HT1080 (cell line): ENCODE measurements at regions not wholly inside any gene's neighbourhood (a gene's known extent, or its start where the extent isn't known, plus 50 kb on each side); places are given as distances from the start of the nearest gene placed in this dataset.
A peak's percentile ranks its signal among the peaks of the same experiment; 100 is the strongest.
"Not testable (repeated sequence)": the region's sequence is repeated elsewhere in the genome, so short reads cannot be mapped to it uniquely, and the experiment has no call there.

Source experiments
- DNase-seq: peaks from one replicate; pipeline ENCODE4 v3.0.0-alpha.2; 2015; ENCODE audit warnings: low read depth

DNA sequence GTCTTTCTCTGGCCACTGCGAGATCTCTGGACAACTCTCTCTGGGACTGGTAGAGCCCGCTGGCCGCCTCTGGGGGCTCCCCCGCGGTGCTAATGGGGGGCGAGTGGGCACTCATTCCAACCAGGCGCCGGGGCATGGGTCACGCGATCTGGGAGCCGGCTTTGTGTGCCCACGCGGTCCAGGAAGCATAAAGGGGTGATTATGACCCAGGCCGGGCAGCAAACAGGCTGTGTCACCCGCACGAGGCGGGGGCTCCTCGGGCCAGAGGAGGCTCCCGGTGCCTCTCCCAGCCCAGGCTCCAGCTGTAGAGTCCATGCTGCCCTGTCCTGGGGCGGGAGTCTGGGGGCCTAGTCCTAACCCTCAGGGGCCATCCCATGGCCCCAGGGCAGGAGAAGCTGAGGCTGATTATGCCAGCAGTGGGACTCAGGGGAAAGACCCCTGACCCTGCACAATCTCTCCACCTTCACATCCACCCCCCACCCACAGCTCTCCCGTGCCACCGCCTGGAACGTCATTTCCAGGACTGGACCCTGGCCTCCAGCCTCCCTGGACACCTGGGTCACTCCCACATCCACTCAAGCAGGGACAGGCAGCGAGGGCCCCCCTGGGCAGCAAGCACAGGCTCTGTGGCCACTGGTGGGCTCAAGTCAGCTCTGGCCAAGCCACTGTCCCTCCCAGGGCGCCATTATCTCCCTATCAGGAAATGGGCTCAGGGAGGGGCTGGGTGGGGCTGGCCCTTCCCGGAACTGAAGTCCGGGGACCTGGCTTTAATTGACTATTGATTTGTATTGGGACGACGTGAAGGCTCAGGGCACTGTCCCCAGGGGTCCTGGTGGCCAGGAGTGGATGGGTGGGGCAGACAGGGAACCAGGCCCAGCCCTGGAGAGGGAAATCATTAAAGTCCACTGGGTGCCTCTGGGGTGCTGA lies 50.0 kb downstream of the PTPRS start:
- DNase-seq, result no peak

DNA sequence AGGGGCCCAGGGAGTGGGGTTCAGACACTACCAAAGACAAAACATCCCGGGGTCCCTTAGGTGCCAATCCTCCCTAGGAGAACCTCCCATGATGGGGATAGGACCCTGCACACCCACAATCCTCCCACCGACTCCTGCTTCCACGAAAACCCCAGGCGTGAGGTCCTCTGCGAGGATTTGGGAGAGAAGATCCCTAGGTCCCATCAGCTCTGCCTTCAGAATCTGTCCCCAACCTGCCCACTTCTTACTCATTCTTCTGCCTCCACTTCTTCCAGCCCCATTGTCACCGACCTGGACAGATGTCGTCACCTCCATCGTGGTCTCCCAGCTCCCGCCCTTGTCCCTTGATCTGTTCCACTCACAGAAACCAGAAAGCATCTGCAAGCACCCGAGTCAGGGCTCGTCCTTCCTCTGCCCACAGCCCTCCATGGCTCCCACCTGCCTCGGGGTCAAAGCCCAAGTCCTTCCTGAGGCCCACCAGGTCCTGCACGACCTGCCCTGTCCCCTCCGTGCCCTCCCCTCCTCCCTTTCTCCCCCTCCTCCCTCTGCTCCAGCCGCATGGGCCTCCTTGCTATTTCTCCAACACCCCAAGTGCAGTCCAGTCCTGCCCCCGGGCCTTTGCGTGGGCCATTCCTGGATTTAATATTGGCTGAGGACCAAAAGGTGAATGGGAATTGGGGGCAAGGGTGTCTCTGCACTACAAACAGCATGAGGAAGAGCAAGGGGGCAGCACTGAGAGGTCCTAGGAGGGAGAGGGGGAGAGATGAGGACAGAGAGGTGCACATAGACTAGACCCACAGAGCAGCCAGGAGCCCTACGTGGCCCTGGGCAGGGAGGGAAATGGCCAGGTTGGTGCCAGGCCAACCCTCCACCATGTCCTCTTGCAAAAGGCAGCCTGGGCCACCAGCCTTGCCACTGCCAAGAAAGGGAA lies 51.3 kb downstream of the PTPRS start:
- DNase-seq, result no peak

DNA sequence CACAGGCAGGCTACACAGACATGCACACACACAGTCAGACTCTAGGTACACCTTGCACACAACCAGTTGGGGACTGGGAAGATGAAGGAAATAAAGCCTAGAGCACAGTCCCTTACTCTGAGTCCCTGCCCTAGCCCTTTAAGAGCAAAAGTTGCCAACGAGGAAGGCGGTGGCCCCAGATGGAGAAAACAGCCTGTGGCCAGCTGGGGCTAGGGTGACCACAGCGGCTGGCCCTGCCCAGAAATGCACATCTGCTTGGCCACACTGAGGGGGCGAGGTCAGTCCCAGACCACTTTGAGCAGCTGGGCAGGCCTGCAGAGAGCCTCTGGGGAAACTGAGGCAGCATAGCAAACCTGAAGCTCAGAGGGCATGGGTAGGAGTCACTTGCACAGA lies 52.3 kb downstream of the PTPRS start:
- DNase-seq, result no peak

DNA sequence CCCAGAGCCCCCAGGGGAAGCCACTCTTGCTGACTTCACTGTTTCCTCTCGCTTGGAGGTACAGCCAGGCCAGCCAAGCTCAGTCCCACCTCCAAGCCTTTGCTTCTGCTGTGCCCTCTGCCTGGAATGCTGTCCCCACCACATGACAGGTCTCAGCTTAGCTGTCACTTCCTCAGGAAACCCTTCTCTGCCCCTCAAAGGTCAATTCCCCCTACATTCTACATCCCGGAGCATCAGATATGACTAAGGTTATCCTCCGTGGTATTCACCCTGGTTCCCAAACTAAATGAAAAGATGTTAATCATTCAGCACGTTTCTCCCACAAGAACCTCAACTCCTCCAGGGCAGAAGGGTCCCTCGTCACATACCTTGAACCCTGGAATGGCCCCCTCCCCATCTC lies 53.5 kb downstream of the PTPRS start:
- no peak for DNase-seq

DNA sequence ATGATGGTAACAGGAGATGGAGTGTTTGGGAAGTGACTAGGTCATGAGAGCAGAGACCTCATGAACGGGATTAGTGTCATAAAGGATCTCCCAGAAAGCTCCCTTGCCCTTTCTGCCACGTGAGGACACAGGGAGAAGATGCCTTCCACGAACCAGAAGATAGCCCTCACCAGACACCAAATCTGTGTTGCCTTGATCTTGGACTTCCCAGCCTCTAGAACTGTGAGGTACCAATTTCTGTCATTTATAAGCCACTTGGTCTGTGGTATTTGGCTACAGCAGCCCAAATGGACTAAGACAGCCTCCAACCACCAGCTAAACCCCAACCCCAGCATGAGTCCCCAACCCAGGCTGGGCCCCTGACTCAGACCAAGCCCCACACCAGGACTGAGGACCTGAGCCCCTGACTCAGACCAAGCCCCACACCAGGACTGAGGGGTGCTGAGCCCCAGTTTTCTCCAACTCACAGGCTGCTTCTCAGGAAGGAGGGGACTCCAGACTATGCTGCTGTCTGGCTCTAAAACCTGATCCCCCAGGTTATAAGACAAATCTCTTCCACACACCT lies 54.1 kb downstream of the PTPRS start:
- DNase-seq, result no peak

DNA sequence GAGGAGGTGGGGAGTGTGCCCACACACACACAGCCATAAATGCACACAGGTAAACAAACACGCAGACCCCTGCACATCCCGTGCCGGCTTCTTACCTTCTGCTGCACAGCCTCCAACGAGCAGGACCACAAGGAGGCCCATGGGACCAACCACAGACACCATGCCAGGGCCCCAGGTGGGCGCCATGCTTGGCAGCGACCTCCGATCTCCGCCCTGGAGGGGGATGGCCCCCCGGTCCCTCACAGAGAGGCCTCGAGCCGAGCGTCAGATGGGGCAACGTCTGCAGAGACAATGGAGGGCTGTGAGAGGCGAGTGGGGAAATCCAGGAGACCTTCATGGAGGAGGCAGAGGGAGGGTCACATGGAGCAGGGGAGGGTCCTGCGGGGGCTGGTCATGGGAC lies 54.7 kb downstream of the PTPRS start:
- no peak for DNase-seq

DNA sequence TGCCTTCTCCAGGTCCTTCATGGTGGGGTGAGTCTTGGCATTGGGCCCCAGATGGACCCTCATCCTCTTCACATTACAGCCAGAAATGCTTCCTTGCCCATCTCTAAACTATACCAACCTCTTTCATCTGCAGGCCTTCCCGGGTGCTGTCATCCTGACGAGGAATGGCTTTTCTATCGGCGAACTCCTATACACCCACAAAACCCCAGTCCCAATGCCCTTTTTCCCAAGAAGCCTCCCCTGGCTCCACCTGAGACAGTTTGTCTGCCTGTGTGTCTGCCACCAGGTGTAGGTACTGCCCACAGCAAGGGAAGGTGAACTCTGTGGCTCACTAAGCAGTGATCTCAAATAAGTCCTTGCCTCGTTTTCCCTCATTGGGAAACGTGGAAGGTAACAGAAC lies 55.3 kb downstream of the PTPRS start:
- no peak for DNase-seq

DNA sequence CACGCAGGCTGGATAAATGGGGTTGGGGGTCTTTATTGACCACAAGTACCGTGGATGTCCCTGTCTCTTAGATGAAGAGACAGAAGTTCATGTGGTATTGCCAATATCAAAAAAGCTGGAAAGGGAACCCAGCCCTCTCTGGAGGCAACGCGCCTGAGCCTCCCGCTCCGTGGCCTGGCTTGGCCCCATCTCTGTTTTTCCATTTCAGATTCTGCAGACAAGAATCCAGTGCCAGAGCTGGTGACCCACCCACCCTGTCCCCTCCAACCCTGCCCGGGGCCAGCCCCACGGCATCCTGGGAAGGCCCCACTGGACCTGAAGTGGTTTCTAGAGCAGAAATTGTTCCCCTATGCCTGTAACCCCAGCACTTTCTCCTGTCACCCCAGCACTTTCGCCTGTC lies 57.7 kb downstream of the PTPRS start:
- DNase-seq, result no peak

DNA sequence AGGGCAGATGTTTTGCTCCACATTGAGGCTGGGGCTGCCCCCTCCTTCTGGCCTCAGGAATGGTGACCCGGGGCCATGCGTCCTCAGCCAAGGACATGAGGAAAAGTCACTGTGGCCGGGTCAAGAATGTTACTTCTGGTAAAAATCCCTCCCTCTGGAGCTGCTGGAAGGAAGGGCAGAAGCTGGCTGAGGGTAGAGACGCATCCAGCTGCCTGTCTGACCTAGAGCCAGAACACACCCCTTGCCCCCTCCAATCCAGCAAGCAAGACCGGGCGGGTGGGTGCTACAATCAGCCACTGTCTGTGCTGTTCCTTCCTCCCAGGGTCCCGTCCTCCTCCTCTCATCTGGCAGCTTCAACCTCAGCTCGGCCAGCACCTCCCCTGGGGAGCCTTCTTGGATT lies 59.0 kb downstream of the PTPRS start:
- no peak for DNase-seq

DNA sequence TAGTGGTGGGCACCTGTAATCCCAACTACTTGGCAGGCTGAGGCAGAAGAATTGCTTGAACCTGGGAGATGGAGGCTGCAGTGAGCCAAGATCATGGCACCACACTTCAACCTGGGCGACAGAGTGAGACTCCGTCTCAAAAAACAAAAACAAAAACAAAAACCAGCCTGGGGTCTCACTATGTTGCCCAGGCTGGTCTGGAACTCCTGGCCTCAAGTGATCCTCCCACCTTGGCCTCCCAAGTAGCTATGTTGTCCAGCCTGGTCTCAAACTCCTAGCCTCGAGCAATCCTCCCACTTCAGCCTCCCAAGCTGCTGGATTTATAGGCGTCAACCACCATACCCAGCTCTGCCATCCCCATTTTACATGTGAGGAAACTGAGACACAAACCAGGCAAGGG lies 64.9 kb downstream of the PTPRS start:
- DNase-seq, result not testable (repeated sequence)

DNA sequence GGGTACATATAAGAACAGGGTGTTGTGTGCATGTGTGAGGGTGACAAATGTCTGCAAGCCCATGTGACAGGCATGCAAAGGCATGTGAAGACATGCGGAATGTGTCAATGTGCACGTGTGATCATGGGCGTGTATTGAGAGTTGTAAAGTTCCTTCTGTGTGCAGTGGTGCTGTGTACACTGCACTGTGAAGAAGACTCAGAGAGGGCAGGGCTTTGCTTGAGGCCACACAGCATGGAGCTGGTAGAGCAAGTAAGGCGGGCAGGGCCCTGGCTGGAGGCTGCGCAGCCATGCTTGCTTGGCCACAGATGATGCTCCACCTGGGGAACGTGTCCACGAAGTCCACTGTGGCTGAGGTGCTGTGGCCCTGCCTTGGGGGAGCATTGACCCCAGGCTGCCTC lies 66.8 kb downstream of the PTPRS start:
- no peak for DNase-seq

DNA sequence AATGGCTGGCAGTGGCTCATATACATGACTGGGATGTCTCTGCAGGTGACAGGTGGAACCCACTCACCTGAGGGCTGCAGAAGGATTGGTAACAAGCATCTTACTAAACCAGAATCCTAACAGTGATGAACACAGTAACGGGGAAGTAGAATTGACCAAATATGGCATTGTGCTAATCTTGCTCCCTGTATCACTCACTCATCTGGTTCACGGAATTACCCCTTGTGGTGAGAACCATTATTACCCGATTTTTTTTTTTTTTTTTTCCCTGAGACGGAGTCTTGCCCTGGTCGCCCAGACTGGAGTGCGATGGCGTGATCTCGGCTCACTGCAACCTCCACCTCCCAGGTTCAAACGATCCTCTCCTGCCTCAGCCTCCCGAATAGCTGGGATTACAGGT lies 69.5 kb downstream of the PTPRS start:
- peak; percentile 0 for DNase-seq

DNA sequence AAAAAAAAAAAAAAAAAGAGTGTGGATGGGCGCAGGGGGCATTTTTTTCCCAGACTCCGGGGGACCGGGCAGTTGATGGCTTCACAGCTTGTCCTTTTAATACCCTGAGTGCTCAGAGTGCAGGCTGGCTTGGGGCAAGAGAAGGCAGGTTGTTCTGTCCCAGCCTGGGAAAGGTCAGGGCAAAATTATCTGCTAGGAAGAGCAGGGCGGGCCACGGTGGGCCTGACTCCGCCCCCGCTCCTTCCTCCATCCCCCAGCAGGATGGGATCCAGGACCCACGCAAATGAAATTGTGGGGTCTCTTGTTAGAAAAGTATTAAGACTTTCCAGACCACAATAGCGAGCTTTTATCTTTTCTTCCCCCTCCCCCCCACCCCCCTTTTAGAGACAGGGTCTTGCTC lies 70.7 kb downstream of the PTPRS start:
- no peak for DNase-seq

DNA sequence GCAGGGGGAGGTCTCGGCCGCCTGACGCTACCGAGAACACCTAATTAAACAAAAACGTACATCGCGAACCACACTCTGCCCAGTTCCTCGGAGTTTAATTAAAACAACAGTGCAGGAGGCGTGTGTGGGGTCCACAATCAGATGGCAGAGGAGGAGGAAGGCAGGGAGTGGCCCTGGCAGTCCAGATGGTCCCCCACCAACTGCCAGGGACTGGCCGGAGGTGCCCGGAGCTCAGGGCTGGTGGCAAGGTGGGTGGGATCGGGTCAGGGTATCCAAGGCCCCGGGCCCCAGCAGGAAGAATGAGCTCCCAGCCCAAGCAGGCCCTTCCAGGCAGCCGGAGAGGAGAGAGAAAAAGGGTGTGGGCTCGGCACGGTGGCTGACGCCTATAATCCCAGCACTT lies 71.3 kb downstream of the PTPRS start:
- DNase-seq, result no peak

DNA sequence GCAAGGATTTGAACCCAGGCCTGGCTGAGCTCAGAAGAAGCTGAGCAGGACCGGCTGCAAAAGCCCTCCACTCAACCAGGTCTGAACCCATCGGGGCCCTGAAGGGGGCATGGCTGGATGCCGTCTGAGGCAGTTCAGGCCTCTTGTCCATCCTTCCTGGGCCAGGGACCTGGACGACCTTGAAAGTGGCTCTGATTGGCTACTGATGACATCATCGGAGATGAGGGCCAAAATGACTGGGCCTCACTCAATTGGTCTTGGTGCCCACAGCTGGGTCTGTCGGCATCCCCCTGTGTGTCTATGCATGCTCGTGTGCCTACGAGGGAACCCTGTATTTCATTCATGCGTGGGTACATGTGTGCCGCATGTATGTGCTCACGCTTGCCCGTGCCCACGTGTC lies 71.8 kb downstream of the PTPRS start:
- no peak for DNase-seq

DNA sequence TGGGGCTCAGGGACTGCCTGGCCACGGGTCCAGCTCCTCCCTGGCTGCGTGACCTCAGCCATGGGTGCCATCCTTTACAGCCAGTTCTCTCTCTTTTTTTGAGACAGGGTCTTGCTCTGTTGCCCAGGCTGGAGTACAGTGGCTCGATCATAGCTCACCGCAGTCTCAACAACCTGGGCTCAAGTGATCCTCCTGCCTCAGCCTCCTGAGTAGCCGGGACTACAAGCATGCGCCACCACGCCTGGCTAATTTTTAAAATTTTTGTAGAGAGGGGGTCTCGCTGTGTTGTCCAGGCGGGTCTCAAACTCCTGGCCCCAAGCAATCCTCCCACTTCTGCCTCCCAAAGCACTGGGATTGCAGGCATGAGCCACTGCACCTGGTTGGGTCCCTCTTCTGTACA lies 75.4 kb downstream of the PTPRS start:
- DNase-seq, result no peak

DNA sequence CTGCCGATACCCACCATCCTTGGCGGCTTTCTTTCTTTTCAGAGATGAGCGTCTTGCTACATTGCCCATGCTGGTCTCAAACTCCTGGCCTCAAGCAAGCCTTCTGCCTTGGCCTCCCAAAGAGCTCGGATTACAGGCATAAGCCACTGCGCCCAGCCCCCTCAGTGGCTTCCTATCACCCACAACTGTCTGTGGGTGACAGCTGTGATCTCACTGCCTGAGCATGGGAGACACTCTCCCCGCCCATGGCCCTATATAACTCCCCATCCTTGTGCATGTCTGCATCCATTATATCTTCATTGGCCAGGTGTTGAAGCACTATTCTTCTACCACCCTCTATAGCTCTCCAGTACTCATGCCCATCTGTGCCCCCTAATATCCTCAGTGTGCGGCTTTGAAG lies 76.2 kb downstream of the PTPRS start:
- DNase-seq, result no peak

DNA sequence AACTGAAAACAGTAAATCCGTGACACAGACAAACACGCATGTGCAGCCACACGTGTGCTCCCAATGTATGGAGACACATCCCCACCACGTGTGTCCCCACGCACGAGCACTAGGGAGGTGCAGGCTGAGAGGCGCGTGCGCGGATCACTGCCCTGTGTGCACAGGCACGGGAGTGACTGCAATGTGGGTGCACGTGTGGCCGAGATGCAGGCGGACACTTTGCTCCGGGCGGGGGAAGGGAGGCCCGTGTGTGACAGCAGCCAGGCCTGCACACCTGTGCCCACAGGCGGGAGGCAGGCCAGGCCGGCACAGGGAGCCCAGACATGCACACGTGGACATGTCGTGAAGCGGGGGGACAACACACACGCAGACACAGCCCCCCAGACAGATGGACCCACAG lies 77.0 kb downstream of the PTPRS start:
- DNase-seq, result no peak

DNA sequence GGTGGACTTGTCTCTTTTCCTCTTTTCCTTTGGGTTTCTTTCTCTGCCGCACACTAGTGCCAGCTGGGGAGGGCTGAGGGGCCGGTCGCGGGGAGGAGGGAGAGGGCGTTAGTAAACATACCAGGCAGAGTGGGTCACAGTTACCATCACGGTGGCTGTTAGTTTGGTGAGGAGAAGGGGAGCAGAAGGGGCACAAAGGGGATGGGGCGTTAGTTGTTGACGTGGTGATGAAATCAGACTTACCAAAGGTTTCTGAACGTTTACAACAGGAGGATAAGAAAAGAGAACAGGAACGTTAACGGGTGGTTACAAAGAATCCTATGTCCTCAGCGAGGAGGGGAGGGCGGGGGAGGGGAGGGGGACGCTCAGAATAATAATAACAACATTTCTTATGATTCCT lies 77.9 kb downstream of the PTPRS start:
- no peak for DNase-seq

DNA sequence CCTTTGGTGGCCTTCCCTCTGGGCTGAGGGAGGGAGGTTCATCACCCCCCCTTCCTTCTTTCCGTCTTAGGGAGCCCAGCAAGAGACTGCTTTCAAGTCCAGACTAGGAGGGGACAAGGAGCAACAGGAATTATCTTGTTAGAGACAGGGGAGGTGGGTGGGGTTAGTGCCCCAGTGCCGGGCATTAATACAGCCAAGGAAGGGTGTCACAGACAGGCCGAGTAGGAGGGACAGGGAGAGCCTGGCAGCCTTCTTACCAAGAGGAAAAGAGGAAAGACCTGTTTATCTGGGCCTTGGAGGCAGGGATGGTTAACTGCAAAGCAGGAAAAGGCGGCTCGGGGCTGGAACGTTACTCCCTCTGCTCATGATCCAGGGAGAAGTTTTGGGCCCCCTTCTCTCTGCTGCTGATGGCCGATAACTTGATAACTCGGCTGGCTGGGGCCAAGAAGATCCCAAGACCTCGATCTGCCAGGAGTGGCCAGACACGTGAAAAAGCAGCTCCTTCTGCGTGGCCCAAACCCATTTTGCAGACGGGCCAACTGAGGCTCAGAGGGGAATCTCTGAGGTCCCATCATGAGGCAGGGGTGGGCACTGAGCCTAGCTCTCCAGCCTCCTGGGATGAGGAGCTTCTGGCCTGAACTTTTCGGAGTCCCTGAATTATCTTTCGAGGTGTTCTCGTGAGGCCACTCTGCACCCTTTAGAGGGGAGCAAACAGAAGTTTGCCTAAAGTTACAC lies 79.3 kb downstream of the PTPRS start:
- no peak for DNase-seq

DNA sequence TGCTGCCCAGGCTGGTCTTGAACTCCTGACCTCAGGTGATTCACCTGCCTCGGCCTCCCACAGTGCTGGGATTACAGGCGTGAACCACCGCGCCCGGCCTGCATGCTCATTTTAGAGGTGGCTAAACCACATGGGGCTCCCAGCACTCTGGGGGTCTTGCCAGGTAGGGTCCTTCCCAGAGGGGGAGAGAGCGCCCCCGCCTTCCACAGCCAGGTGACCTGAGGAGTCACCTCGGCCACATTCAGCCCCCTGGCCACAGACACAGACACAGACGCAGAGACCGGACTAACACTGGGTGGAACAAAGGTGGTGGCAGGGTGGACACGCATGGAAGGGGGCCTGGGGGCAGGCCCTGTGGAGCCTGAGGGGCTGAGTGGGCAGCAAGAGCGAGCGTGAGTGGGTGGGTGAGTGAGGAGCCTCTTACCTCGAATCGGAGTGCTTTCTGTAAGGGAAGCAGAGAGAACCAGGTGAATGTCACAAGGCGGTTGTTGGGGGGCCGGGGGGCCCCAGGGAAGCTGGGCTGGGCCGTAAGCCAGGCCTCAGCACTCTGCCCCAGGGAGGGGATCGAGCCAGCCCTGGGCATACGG lies 80.1 kb downstream of the PTPRS start:
- DNase-seq, result no peak
